IgD-negative memory B cell (primary cell): ENCODE measurements at regions not wholly inside any gene's neighbourhood (a gene's known extent, or its start where the extent isn't known, plus 50 kb on each side); places are given as distances from the start of the nearest gene placed in this dataset.
"Not testable (repeated sequence)": the region's sequence is repeated elsewhere in the genome, so short reads cannot be mapped to it uniquely, and the experiment has no call there.

Source experiments
- H3K27ac Mint-ChIP-seq, 3 donors: one replicate each; pipeline ENCODE4 v1.8.0; 2020 to 2022; ENCODE audit warnings: mild to moderate bottlenecking in 3 of 3, mixed read lengths in 3 of 3, moderate library complexity in 1 of 3
- H3K27me3 Mint-ChIP-seq: one replicate; pipeline ENCODE4 v1.8.0; 2021; ENCODE audit warnings: mixed read lengths
- H3K36me3 Mint-ChIP-seq: one replicate; pipeline ENCODE4 v1.8.0; 2020; ENCODE audit warnings: mild to moderate bottlenecking, mixed read lengths
- H3K4me1 Mint-ChIP-seq, 3 donors: one replicate each; pipeline ENCODE4 v1.8.0; 2020 to 2022; ENCODE audit warnings: mixed read lengths in 3 of 3, mild to moderate bottlenecking in 1 of 3
- H3K4me3 Mint-ChIP-seq, 4 donors: one replicate each; pipeline ENCODE4 v1.8.0; 2020 to 2022; ENCODE audit warnings: mild to moderate bottlenecking in 4 of 4, mixed read lengths in 4 of 4, moderate library complexity in 3 of 4
- H3K9me3 Mint-ChIP-seq, 3 donors: one replicate each; pipeline ENCODE4 v1.8.0; 2020 to 2021; ENCODE audit warnings: mixed read lengths in 3 of 3, mild to moderate bottlenecking in 1 of 3

DNA sequence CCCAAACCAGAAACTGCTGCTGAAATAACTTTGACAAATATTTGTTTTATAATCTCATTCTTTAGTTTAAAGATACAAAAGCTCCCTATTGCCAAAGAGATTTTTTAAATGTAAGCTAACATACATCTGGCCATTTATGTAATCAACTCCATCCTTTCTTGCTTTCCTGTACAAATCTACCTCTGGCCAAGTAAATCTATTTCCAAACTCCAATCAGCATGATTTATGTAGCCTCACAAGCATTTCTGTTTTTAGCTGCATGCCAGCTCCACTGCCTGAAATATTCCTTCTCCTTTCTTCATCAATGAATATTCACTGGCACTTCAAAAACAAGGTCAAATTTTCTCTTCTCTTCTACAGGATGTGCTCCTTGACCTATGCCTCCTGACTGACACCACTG is 80.0 kb downstream of the SHOX2 start:
- Mint-ChIP-seq H3K9me3 (peaks cover 1 to 12% (median 6%) of the 10 kb centered on the region in 3 donors), H3K27me3 (no peaks in the 10 kb centered on the region), H3K4me3 (no peak overlapping the region), H3K36me3 (no peaks in the 10 kb centered on the region), H3K27ac (no peak overlapping the region), H3K4me1 (no peaks in the 10 kb centered on the region)

DNA sequence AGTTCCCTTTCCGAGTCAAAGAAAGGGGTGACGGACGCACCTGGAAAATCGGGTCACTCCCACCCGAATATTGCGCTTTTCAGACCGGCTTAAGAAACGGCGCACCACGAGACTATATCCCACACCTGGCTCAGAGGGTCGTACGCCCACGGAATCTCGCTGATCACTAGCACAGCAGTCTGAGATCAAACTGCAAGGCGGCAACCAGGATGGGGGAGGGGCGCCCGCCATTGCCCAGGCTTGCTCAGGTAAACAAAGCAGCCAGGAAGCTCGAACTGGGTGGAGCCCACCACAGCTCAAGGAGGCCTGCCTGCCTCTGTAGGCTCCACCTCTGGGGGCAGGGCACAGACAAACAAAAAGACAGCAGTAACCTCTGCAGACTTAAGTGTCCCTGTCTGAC is 86.3 kb downstream of the SHOX2 start:
- not testable (repeated sequence) for H3K27ac Mint-ChIP-seq, H3K4me1 Mint-ChIP-seq, H3K27me3 Mint-ChIP-seq, H3K36me3 Mint-ChIP-seq, H3K4me3 Mint-ChIP-seq
- H3K9me3 Mint-ChIP-seq, result peaks cover 0 to 11% (median 0%) of the 10 kb centered on the region in 3 donors

DNA sequence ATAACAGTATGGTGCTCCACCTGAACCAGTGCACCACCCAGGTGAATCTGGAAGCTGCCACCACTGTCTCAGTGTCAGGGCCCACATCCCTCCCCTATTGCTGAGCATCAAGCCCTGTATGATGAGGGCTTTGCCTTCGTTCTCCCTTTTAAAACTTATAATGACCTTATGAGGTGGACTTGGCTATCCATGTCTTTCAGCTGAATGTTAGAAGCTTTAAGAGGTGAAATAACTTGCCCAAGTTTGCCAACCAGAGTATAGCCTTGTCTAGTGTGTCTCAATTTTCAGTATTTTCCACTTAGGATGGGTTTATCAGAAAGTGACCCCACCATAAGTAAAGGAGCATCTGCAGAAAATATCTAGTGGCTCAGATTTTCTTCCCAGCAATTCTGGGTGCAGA is 87.8 kb downstream of the SHOX2 start:
- H3K36me3 Mint-ChIP-seq, result no peaks in the 10 kb centered on the region

DNA sequence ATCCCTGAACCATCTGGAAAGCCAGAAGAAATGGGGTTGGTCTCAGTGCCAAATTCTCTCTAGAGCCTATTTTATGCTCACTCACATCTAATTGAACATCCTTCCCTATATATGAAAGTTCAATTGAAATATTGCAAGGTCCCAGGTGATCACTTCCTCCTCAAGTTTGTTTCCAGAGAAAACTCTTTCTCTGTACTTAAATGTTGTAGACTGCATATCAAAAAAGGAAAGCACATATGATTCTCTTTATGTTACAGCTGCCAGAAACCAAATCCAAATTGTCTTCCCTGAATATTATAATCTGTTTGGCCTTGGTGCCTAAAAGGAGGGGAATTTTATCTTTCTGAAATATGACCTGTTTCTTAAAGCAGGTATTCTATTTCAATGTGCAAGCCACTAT is 93.3 kb downstream of the SHOX2 start:
- Mint-ChIP-seq H3K27ac (no peak overlapping the region), H3K27me3 (no peaks in the 10 kb centered on the region), H3K36me3 (no peaks in the 10 kb centered on the region), H3K4me3 (no peak overlapping the region), H3K4me1 (no peaks in the 10 kb centered on the region), H3K9me3 (peaks cover 5 to 30% (median 7%) of the 10 kb centered on the region in 3 donors)

More for the DNA sequence above, 87.8 kb downstream of the SHOX2 start:
- H3K9me3 Mint-ChIP-seq, result peaks cover 0 to 15% (median 0%) of the 10 kb centered on the region in 3 donors
- H3K4me1 Mint-ChIP-seq, result no peaks in the 10 kb centered on the region
- H3K27me3 Mint-ChIP-seq, result no peaks in the 10 kb centered on the region
- no peak overlapping the region for H3K4me3 Mint-ChIP-seq
- H3K27ac Mint-ChIP-seq, result no peak overlapping the region

DNA sequence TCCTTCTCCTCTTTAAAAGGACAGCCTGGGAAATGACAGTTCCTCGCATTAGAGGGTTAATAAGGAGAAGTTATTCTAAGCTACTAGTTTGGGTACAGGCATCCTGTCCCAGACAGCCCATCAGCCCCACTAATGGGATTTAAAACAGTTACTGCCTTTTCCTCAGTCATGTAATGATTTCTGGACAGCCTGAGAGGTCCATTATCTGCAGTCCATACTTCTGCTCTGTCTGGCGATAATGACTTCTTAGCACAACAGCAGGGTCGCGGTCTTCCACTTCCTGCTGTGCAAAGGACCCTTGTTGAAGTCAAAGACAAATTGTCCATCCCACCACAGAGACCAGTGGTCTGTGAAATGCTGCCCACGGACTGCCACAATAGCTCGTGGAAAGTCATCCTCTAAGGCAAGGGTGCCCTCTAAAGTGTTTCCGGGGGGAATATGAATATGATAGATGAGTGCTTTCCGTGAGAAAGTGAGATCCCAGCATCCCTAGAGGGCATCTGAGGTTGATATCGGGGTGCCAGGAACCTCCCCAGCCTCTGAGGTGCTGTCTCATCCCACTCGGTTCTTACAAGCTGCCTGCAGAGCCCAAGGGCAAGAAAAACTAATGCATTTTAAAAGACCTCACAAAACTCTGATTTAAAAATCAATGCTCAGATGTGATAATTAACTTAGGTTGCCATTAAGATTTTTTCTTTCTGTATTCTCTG is 100.7 kb downstream of the SHOX2 start:
- Mint-ChIP-seq H3K4me3 (no peak overlapping the region), H3K27me3 (no peaks in the 10 kb centered on the region), H3K36me3 (no peaks in the 10 kb centered on the region), H3K4me1 (no peaks in the 10 kb centered on the region), H3K27ac (no peak overlapping the region), H3K9me3 (peaks cover under 1 to 16% (median 11%) of the 10 kb centered on the region in 3 donors)

DNA sequence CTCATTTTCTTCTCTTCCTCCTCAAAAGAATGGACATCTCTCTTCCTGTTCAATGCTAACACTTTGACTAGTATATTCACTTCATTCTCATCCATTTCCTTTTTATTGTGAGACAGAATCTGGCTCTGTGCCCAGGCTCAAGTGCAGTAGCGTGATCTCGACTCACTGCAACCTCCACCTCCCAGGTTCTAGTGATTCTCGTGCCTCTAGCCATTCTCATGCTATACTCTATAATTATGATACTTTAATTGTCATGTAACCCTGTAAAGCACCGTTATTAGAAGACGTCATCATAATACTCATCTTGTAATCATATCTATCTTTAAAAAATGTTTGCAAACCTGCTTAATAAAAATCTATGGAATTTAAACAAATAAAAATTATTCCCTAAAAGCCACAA is 107.0 kb downstream of the SHOX2 start:
- Mint-ChIP-seq H3K27me3 (no peaks in the 10 kb centered on the region), H3K4me1 (no peaks in the 10 kb centered on the region), H3K9me3 (peaks cover 7 to 15% (median 8%) of the 10 kb centered on the region in 3 donors)

DNA sequence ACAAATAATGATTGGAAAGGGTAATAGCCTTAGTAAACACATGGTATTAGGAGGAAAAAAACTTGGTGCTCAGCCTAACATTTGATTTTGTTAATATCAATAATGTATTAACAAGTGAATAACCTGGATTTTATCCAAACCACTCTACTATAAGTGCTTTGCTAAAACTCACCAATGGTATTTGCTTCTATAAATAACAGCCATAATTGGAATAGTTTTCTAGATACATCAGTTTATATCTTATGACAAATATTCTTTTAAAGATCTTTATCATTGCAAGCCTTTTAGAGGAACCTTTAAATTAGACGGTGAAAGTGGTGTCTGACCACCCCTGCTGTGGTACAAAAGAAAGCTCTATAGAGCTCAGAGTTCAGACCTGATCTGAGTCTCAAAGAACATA is 123.9 kb downstream of the SHOX2 start:
- Mint-ChIP-seq H3K9me3 (peaks cover 0 to under 1% (median 0%) of the 10 kb centered on the region in 3 donors), H3K27me3 (peaks cover 5% of the 10 kb centered on the region), H3K36me3 (no peaks in the 10 kb centered on the region), H3K4me3 (no peak overlapping the region), H3K27ac (no peak overlapping the region), H3K4me1 (no peaks in the 10 kb centered on the region)

More for the DNA sequence above, 107.0 kb downstream of the SHOX2 start:
- H3K4me3 Mint-ChIP-seq, result no peak overlapping the region
- H3K36me3 Mint-ChIP-seq, result peaks cover 2% of the 10 kb centered on the region
- H3K27ac Mint-ChIP-seq, result no peak overlapping the region

DNA sequence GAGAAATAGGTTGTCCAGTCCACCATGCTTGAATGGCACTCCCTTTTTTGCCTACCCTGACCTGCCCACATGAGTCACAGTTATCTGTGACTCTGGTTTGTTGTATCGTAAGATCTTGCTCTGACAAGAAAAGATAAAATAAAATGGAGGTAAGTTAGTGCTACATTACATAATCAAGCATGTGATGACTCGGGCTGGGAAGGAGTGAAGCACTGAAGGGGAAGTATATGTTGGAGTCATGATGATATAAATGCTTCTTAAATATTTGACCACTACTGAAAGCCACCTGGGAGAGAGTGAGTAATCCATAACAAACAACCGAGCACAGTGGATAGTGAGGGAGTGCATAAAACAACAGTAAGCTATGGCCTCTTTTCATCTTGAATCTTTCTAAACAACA is 124.4 kb downstream of the SHOX2 start:
- H3K4me1 Mint-ChIP-seq, result no peaks in the 10 kb centered on the region
- peaks cover 5% of the 10 kb centered on the region for H3K27me3 Mint-ChIP-seq
- H3K9me3 Mint-ChIP-seq, result no peaks in the 10 kb centered on the region
- H3K4me3 Mint-ChIP-seq, result no peak overlapping the region
- H3K36me3 Mint-ChIP-seq, result no peaks in the 10 kb centered on the region
- H3K27ac Mint-ChIP-seq, result no peak overlapping the region

DNA sequence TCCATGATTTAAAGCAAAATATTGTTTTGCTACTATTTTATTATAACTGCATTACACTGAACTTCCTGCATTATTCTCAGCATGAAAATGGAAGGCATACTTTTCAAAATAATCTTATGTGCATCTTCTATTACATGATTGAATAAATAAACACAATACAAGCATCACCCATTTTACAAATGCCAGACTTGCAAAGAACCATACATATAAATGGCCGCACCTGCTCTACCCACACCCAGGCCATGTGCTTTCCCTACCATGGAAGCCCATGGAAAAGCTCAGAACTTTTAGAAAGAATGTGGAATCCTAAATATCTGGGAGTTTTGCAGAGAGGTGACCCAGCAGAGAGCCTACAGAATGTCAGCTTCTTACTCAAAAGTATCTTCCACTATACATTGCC is 127.2 kb downstream of the SHOX2 start:
- Mint-ChIP-seq H3K4me3 (no peak overlapping the region), H3K27me3 (peaks cover 5% of the 10 kb centered on the region), H3K9me3 (peaks cover 0 to 3% (median 2%) of the 10 kb centered on the region in 3 donors), H3K4me1 (no peaks in the 10 kb centered on the region), H3K36me3 (no peaks in the 10 kb centered on the region), H3K27ac (no peak overlapping the region)

DNA sequence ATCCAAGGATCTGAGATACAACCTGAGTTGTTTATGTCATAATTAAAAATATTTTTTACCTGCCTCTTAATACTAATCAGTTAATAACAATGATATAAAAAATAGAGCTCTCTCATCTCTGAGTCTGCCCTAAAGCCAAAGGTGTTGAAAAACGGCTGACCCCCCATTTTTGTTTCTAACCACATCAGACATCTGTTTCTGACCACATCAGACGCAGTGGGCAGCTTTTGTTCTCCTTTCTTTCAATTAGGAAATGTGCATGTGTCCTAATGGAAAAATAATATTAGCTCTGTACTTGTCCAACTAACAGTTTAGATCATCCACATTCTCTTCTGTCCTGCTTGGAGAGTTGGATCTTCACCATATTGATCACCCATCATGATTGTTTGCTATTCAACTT is 144.6 kb downstream of the SHOX2 start:
- no peaks in the 10 kb centered on the region for H3K4me1 Mint-ChIP-seq
- H3K27me3 Mint-ChIP-seq, result no peaks in the 10 kb centered on the region
- no peaks in the 10 kb centered on the region for H3K36me3 Mint-ChIP-seq
- no peak overlapping the region for H3K27ac Mint-ChIP-seq
- peaks cover 0 to 2% (median 0%) of the 10 kb centered on the region in 3 donors for H3K9me3 Mint-ChIP-seq
- H3K4me3 Mint-ChIP-seq, result no peak overlapping the region

DNA sequence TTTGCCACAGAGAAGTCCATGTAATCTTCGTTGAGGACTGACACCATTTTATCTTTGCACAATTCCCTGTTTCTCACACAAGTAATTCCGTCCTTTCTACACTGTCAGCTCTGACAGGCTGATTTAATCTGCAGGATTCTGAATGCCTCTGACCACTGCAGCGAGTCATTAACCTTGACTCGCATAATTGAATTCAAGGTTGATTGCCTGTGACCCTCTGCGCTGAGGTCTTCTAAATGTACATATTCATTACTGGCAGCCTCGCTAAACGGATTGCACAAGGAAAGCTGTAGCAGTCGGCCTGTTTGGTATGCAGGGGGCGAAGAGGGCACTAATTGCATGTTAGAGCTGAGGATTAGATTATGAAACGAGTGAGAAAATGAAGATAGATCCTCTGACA is 147.8 kb downstream of the SHOX2 start:
- H3K4me3 Mint-ChIP-seq, result no peak overlapping the region
- no peaks in the 10 kb centered on the region for H3K27me3 Mint-ChIP-seq
- H3K27ac Mint-ChIP-seq, result no peak overlapping the region
- peaks cover 0 to 3% (median 2%) of the 10 kb centered on the region in 3 donors for H3K9me3 Mint-ChIP-seq
- H3K36me3 Mint-ChIP-seq, result no peaks in the 10 kb centered on the region
- H3K4me1 Mint-ChIP-seq, result no peaks in the 10 kb centered on the region

DNA sequence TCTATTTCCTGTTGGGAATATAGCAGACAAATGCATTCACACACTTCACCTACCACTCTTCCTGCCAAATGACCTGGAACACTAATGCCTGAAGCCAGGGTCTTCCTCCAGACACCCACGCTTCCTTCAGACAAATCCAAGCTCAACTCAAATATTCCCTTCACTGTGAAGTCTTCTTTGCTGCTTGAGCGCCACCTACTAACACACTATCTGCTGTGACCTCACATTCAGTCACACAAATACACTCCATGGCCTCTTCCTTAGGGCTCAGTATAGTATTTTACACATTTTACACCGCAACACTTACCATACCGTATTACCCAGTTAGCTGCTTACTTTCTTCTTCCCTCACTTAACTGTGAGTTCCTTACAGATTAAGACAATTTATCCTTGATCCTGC is 149.4 kb downstream of the SHOX2 start:
- Mint-ChIP-seq H3K27me3 (no peaks in the 10 kb centered on the region), H3K36me3 (no peaks in the 10 kb centered on the region), H3K9me3 (peaks cover 1 to 3% (median 2%) of the 10 kb centered on the region in 3 donors), H3K4me1 (no peaks in the 10 kb centered on the region), H3K27ac (no peak overlapping the region), H3K4me3 (no peak overlapping the region)

DNA sequence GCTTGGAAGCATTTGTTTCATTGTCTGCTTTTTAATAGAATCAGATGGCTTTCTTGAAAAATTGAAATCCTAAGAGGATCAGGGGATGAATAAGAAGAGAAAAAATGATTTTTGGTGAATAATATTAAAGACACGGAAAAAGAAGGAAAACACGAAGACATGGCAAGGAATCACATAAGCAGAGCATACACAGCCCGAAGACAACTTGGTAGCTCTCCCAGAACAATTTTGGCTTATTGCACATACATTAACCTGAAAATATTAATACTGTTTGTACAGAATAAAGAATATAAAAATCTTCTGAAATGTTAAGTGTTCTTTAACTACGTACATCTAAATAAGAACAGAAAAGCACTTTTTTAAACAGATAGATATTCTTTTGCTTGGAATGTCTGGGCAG is 150.0 kb downstream of the SHOX2 start:
- Mint-ChIP-seq H3K4me3 (no peak overlapping the region), H3K9me3 (peaks cover 1 to 3% (median 2%) of the 10 kb centered on the region in 3 donors), H3K36me3 (no peaks in the 10 kb centered on the region), H3K27ac (no peak overlapping the region), H3K27me3 (no peaks in the 10 kb centered on the region), H3K4me1 (no peaks in the 10 kb centered on the region)

DNA sequence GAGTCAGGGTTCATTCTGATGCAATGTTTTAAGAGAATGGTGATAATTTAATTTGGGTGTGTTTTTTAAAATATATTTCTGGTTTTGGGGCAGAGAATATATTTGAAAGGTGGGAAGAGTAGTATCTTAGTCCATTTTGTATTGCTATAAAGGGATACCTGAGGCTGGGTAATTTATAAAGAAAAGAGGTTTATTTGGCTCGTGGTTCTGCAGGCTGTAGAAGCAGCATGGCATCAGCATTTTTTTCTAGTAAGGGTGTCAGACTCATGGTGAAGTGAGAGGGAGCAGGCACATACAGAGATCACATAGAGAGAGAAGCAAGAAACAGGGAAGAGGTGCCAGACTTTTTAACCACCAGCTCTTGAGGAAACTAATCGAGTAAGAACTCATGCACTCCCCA is 152.7 kb downstream of the SHOX2 start:
- Mint-ChIP-seq H3K9me3 (peaks cover 0 to 3% (median 1%) of the 10 kb centered on the region in 3 donors), H3K4me3 (no peak overlapping the region), H3K36me3 (no peaks in the 10 kb centered on the region), H3K4me1 (no peaks in the 10 kb centered on the region), H3K27ac (no peak overlapping the region), H3K27me3 (no peaks in the 10 kb centered on the region)

DNA sequence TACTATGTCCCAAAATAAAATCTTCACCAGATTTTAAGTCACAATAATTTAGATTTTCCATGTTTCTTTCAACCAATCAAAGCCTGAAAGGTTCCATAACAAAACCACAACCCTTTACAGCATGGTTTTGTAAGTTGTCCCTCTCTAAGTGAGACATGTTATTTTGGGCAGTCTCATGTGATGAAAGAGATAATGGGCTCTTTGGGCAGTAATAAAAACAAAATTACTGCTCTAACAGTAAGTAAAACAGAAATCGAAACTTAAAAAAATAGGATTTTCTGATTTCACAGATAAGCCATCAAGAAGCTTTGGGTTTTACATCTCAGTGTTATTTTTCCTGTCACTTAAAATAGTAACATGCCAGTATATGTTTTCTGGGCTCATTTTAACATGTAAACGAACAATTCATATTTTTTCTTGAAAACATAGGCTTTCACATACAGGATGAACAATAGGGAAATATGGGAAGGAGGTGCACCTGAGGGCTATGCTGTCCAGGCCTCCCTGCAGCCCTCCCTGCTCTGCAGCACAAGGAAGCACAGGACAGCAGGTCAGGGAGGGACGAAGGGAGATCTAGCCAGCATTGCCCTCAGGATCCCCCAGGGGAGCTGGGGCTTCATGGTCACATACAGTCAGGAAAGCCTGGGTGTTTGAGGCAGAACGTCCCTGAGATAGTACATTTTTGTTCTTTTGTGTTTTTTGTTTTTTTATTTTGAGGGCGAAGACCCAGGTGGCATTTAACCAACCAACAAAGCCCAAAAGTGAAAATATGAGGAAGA is 157.4 kb downstream of the SHOX2 start:
- Mint-ChIP-seq H3K9me3 (peaks cover 0 to 3% (median 1%) of the 10 kb centered on the region in 3 donors), H3K27ac (no peak overlapping the region), H3K4me1 (peaks cover 0 to 2% (median 0%) of the 10 kb centered on the region in 3 donors), H3K36me3 (no peaks in the 10 kb centered on the region), H3K4me3 (no peak overlapping the region), H3K27me3 (no peaks in the 10 kb centered on the region)

DNA sequence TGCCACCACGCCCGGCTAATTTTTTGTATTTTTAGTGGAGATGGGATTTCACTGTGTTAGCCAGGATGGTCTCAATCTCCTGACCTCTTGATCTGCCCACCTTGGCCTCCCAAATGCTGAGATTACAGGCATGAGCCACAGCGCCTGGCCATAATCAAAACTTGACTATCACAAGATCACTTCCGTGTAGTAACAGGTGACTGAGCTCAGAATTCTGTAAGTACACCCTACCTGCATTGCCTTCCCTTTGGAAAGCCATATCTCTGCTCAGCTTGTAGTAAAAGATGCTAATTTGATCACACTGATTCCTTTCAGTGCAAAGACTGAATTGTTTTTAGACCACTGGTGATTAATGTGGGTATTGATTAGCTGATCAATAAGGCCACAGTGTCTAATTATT is 167.1 kb downstream of the SHOX2 start:
- no peaks in the 10 kb centered on the region for H3K9me3 Mint-ChIP-seq
- no peaks in the 10 kb centered on the region for H3K4me1 Mint-ChIP-seq
- no peaks in the 10 kb centered on the region for H3K36me3 Mint-ChIP-seq
- no peak overlapping the region for H3K4me3 Mint-ChIP-seq
- no peak overlapping the region for H3K27ac Mint-ChIP-seq
- peaks cover 3% of the 10 kb centered on the region for H3K27me3 Mint-ChIP-seq
